ENCODE measurements at regions not wholly inside any gene's neighbourhood (a gene's known extent, or its start where the extent isn't known, plus 50 kb on each side); places are given as distances from the start of the nearest gene placed in this dataset.

DNA sequence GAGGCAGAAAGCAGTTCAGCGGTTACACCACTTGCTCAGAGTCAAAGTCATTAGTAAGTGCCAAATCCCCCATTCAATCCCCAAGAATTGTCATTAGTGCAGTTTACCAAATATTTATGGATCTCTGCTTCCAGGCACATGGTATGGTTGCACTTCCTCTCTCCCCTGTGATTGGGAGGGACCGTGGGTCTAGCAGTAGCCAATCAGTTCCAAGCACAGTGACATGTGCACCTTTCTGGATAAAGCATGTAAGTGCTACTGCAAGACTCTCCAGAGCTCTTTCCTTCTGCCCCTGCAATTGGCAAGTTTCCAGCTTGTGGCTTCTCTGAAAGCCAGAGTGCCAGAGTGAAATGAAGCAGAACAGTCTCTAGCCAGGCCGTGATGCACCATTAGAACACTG, 85.3 kb upstream of the FLRT2 start:
- TF ChIP-seq, protein P1, sequence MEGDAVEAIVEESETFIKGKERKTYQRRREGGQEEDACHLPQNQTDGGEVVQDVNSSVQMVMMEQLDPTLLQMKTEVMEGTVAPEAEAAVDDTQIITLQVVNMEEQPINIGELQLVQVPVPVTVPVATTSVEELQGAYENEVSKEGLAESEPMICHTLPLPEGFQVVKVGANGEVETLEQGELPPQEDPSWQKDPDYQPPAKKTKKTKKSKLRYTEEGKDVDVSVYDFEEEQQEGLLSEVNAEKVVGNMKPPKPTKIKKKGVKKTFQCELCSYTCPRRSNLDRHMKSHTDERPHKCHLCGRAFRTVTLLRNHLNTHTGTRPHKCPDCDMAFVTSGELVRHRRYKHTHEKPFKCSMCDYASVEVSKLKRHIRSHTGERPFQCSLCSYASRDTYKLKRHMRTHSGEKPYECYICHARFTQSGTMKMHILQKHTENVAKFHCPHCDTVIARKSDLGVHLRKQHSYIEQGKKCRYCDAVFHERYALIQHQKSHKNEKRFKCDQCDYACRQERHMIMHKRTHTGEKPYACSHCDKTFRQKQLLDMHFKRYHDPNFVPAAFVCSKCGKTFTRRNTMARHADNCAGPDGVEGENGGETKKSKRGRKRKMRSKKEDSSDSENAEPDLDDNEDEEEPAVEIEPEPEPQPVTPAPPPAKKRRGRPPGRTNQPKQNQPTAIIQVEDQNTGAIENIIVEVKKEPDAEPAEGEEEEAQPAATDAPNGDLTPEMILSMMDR (IDR thresholded peaks at IDR 0.05; ENCODE audit: low read length, missing control alignments): no peak
- DNase-seq (ENCODE audit: low read depth): peak; percentile 63
- H3K4me3 ChIP-seq (replicated peaks; ENCODE audit: low read depth, low read length): no peak overlapping the region

DNA sequence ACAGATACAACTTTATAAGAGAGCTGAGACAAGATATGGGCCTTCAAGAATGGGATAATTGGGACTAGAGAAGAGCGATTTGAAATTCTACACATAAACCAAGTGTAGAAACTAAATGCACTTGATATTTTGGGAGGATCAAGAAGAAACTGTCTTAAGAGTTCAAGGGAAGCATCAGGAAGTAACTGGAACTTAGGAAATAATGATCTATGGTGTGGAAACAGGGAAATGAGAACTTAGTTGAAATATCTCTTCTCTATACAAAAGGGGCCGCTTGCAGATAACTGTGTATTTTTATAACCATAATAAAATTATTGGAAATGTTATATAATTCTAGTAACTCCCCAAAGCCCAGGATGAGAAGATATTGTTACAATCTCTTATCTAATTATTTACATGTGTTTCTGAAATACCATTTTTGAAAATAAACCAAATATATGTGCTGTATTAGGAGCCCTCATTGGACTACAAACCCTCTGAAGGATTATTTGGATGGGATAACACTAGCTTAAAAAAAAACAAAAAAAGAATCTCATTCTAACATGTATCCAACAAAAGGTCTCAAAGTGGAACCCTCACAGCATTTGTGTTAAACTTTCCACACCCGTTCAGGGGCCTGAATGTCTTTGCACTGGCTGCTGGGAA, 84.7 kb upstream of the FLRT2 start:
- H3K4me3 ChIP-seq (replicated peaks; ENCODE audit: low read depth, low read length): no peak overlapping the region
- TF ChIP-seq, protein P1 (IDR thresholded peaks at IDR 0.05; ENCODE audit: low read length, missing control alignments): no peak
- no peak for DNase-seq (ENCODE audit: low read depth)

DNA sequence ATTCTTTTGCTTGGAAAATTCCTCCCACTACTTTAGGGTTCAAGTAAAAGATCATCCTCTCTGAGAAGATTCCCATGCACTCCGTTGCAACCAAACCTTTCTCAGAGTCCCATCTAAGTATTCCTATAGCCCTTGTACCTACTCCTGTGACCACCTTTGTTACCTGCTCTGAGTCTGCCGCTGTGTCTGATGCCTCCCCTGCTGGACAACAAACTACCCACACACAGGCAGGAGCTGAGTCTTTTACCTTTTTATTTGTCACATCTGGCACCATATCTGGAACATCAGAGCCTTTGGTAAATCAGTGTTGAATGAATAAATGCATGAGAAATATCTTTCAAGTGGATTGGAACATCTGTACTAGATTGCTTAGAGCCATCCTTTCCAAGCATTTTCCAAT, 82.1 kb upstream of the FLRT2 start:
- TF ChIP-seq, protein P1 (IDR thresholded peaks at IDR 0.05; ENCODE audit: low read length, missing control alignments): no peak
- no peak for DNase-seq (ENCODE audit: low read depth)
- H3K4me3 ChIP-seq (replicated peaks; ENCODE audit: low read depth, low read length): no peak overlapping the region

DNA sequence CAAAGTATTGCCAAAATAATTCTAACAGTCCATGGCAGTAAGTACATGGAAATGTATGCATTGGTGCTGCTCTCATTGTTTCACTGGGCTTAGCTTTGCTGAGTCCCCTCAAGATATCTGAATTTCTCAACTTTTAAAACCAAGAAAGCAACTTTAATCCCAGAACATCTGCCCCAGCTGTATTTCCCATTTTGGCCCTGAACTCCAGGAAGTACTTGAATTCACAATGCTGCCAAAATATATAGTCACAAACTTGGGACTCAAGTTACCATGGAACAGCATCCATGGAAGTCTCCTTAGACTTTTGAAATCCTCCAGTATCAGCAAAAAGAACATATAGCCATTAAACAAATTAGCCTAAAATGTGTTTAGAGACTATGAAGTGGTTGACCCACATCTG, 78.5 kb upstream of the FLRT2 start:
- TF ChIP-seq, protein P1 (IDR thresholded peaks at IDR 0.05; ENCODE audit: low read length, missing control alignments): no peak
- H3K4me3 ChIP-seq (replicated peaks; ENCODE audit: low read depth, low read length): no peak overlapping the region
- no peak for DNase-seq (ENCODE audit: low read depth)

DNA sequence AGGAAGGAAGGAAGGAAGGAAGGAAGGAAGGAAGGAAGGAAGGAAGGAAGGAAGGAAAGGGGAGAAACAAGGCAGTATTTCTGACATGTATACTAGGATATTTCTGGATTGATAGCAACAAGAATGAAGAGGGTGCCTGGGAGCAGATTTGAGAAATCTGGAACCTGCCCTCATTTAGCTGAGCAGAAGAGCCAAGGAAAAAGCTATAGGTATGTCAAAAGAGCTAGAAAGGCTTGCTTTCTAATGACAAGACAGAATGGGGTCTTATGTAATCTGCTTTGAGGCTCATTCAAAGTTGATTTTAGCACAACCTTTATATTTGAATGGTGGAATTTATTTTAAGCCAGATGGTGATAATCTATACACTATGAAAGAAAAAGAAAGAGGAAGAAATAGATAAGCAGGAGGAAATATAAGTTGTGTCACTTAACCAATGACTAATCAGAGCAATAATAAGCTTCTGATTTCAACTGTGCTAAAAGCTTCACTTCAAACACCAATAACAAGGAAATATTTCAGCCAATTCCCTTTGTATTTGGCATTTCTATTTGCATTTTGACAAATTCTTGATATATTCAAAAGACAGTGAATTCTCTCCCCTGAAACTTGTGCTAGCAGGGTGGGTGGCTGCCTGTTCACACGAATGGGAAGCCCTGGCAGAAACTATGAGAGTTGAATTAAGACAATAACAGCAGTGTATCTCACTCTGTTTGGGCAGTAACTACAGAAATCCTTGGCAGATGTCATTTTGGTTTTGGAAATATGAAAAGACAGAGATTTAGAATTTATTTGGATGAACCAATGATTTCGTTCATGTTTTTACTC, 76.3 kb upstream of the FLRT2 start:
- TF ChIP-seq, protein P1 (IDR thresholded peaks at IDR 0.05; ENCODE audit: low read length, missing control alignments): no peak
- no peak overlapping the region for H3K4me3 ChIP-seq (replicated peaks; ENCODE audit: low read depth, low read length)
- no peak for DNase-seq (ENCODE audit: low read depth)

DNA sequence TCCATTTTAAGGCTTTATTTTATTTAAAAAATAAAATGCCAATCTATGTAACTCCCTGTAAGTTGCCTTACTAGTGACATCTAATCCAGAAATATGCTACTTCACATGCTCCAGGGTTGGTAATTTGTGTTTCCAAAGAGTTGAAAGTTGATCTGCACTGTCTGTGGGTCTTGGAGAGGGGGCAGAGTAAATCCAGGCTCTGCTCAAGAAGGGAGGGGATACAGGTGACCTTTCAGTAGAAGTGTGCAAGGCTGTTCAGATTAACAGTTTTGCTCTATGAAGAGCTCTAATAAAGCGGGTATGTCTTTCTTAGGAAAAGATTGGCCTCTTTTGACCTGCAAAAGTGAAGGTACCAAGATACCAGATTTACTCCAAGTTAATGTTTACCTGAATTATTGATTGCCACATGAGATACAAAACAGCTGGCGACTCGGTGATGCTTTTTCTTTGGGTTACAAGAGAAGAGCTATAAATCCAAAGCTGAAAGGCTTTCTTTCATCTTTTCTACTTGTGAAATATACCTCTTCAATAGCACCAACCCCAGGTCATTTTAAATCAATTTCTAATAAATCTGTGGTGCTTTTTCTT, 75.6 kb upstream of the FLRT2 start:
- TF ChIP-seq, protein P1 (IDR thresholded peaks at IDR 0.05; ENCODE audit: low read length, missing control alignments): no peak
- no peak for DNase-seq (ENCODE audit: low read depth)
- H3K4me3 ChIP-seq (replicated peaks; ENCODE audit: low read depth, low read length): no peak overlapping the region

Measured in fibroblast of pulmonary artery (primary cell).